ENCODE measurements at regions not wholly inside any gene's neighbourhood (a gene's known extent, or its start where the extent isn't known, plus 50 kb on each side); places are given as distances from the start of the nearest gene placed in this dataset.
"Not testable (repeated sequence)": the region's sequence is repeated elsewhere in the genome, so short reads cannot be mapped to it uniquely, and the experiment has no call there.

DNA sequence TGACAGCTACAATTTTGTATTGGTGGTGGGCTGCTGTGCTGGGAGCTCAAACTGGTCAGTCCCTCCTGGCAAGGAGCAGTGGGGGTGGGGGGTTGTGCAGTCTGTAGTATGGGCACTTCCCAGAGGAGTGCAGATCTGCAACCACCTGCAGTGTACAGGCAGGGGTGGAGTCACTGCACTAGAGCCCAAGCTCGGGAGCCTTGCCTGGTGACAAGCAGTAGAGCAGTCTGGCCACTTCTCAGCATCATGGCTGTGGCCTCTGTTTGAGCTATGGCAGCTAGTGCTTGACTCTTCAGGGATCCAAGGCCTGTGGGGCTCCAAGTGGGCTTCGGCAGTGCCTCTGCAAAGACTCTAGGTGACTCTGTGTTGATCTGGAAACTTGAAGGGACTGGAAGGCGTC is 585.1 kb upstream of the GRM3 start:
- H3K36me3 ChIP-seq, result no peaks in the 10 kb centered on the region
- no peak for DNase-seq
- H3K9me3 ChIP-seq, result peaks cover 0 to 37% (median 3%) of the 10 kb centered on the region in 3 donors
- H3K4me1 ChIP-seq, result no peaks in the 10 kb centered on the region
- H3K27me3 ChIP-seq, result no peaks in the 10 kb centered on the region
- no peak overlapping the region for H3K4me3 ChIP-seq
- TF ChIP-seq, protein P1, sequence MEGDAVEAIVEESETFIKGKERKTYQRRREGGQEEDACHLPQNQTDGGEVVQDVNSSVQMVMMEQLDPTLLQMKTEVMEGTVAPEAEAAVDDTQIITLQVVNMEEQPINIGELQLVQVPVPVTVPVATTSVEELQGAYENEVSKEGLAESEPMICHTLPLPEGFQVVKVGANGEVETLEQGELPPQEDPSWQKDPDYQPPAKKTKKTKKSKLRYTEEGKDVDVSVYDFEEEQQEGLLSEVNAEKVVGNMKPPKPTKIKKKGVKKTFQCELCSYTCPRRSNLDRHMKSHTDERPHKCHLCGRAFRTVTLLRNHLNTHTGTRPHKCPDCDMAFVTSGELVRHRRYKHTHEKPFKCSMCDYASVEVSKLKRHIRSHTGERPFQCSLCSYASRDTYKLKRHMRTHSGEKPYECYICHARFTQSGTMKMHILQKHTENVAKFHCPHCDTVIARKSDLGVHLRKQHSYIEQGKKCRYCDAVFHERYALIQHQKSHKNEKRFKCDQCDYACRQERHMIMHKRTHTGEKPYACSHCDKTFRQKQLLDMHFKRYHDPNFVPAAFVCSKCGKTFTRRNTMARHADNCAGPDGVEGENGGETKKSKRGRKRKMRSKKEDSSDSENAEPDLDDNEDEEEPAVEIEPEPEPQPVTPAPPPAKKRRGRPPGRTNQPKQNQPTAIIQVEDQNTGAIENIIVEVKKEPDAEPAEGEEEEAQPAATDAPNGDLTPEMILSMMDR (IDR thresholded peaks at IDR 0.05), result no peak
- no peak overlapping the region for H3K27ac ChIP-seq
- intact Hi-C loops (cut with DNase I), result no loop called here
- 63% methylated on average over 2 of the region's 3 CpGs; no CpG with 5 or more reads in 1 of the 2 donors for WGBS, 2 donors

DNA sequence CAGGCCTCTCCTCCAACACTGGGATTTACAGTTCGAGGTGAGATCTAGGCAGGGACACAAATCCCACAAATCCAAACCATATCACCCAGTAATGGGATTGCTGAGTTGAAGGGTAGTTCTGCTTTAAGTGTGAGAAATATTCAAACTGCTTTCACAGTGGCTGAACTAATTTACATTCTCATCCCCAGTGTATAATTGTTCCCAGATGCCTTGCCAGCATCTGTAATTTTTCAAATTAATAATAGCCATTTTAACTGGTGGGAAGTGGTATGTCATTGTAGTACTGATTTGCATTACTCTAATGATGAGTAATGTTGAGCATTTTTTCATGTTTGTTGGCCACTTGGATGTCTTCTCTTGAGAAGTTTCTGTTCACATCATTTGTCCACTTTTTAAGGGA is 592.8 kb upstream of the GRM3 start:
- Histone ChIP-seq H3K9me3 (no peaks in the 10 kb centered on the region), H3K27ac (no peak overlapping the region), H3K27me3 (no peaks in the 10 kb centered on the region), H3K36me3 (no peaks in the 10 kb centered on the region), H3K4me3 (no peak overlapping the region), H3K4me1 (no peaks in the 10 kb centered on the region)
- intact Hi-C loops (cut with DNase I), result no loop called here
- no peak for DNase-seq
- TF ChIP-seq, protein P1 (IDR thresholded peaks at IDR 0.05), result no peak
- TF ChIP-seq POLR2A (IDR thresholded peaks at IDR 0.05), result no peak
- WGBS, 2 donors, result 8 to 27% methylated on average over 1 of the region's 1 CpG

DNA sequence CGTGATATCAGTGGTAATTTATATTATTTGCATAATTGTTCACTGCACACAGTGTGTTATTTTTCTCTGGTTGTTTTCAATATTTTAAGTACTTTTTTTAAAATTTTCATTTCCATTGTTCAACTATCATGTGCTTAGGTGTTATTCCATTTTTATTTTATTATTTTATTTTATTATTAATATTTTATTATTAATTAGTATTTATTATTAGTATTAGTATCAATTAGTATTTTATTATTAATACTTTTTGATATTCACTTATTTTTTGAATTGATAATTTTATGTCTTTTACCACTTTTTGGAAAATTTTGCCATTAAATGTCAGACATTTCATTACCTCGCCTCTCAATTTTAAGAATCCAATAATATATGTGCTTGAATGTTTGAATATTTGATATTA is 593.8 kb upstream of the GRM3 start:
- no peak for TF ChIP-seq POLR2A (IDR thresholded peaks at IDR 0.05)
- TF ChIP-seq, protein P1 (IDR thresholded peaks at IDR 0.05), result no peak
- DNase-seq, result no peak
- Histone ChIP-seq H3K27ac (no peak overlapping the region), H3K27me3 (no peaks in the 10 kb centered on the region), H3K4me1 (no peaks in the 10 kb centered on the region), H3K36me3 (no peaks in the 10 kb centered on the region), H3K4me3 (no peak overlapping the region), H3K9me3 (no peaks in the 10 kb centered on the region)
- 70 to 72% methylated on average over 2 of the region's 2 CpGs for WGBS, 2 donors
- intact Hi-C loops (cut with DNase I), result no loop called here

DNA sequence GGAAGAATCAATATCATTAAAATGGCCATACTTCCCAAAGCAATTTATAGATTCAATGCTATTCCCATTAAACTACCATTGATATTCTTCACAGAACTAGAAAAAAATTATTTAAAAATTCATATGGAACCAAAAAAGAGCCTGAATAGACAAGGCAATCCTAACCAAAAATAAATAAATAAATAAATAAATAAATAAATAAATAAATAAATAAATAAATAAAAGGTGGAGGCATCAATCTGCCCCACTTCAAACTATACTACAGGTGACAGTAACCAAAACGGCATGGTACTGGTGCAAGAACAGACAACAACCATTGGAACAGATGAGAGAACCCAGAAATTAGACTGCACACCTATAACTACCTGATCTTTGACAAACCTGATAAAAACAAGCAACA is 598.5 kb upstream of the GRM3 start:
- H3K36me3 ChIP-seq; DNase-seq; H3K27ac ChIP-seq; H3K9me3 ChIP-seq; H3K27me3 ChIP-seq; H3K4me1 ChIP-seq; intact Hi-C loops (cut with DNase I); H3K4me3 ChIP-seq: not testable (repeated sequence)
- WGBS, 2 donors, result 82 to 91% methylated on average over 1 of the region's 1 CpG

DNA sequence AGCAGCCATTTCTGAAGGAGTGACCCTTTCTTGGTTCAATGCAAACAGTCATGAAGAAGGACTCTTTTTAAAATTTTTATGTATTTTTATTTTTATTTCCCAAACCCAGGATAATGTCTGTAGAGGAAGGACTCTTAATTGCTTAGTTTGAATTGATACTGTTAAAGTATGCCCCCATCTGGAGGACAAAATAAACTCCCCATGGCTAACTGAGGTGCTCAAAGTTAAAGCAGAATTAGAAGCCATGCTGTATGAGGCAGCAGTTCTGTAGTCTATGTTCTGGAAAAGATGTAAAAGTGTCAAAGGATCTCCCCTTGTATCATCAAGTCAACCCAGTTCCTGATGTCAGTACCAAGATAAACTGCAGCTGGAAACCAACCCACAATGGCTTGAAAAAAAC is 617.9 kb upstream of the GRM3 start:
- Histone ChIP-seq H3K4me1 (no peaks in the 10 kb centered on the region), H3K4me3 (no peak overlapping the region), H3K9me3 (no peaks in the 10 kb centered on the region), H3K27ac (no peak overlapping the region), H3K36me3 (no peaks in the 10 kb centered on the region), H3K27me3 (no peaks in the 10 kb centered on the region)
- TF ChIP-seq, protein P1 (IDR thresholded peaks at IDR 0.05), result no peak
- no peak for TF ChIP-seq POLR2A (IDR thresholded peaks at IDR 0.05)
- intact Hi-C loops (cut with DNase I), result no loop called here
- DNase-seq, result no peak

DNA sequence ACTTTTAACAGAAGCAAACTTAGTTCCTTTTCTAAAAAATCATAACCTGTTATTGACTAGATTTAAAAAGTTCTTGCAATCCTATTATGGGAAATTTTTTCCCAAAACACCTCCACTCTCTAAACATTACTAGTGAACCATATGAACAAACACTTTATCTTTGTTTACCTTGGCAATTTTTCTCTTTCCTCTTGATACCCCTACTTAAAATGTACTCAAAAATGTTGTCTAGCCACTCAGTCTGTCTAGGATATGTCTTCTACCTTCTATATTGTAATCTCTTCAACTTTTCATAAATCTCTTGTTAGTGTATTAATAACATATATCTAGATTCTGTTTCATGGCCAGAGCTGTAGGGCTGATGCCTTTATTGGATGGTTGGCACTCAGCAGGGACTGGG is 630.0 kb upstream of the GRM3 start:
- Histone ChIP-seq H3K4me1 (no peaks in the 10 kb centered on the region), H3K27ac (no peak overlapping the region), H3K9me3 (no peaks in the 10 kb centered on the region), H3K4me3 (no peak overlapping the region), H3K27me3 (no peaks in the 10 kb centered on the region), H3K36me3 (no peaks in the 10 kb centered on the region)
- DNase-seq, result no peak
- intact Hi-C loops (cut with DNase I), result no loop called here
- TF ChIP-seq POLR2A (IDR thresholded peaks at IDR 0.05), result no peak
- TF ChIP-seq, protein P1 (IDR thresholded peaks at IDR 0.05), result no peak

Measured in esophagus squamous epithelium (tissue), 5 donors.